HepG2 (cell line): ENCODE measurements at regions not wholly inside any gene's neighbourhood (a gene's known extent, or its start where the extent isn't known, plus 50 kb on each side); places are given as distances from the start of the nearest gene placed in this dataset.

Source experiments
- ATAC-seq: fragments of 200-7000 bp; cut with Tn5 transposase; 3 replicates; pipeline ENCODE4 v1.9.1; 2020; ENCODE audit warnings: mild to moderate bottlenecking, moderate library complexity
- BruUV-seq: library from RNA; stranded (reverse); fragments of 400-500 nt; replicated peaks from 2 replicates; lab custom pipeline; 2021; lab: Mats Ljungman, UMichigan
- CTCF ChIA-PET: fragments of 300-600 bp; formaldehyde crosslinking; extraction: SDS; loops from one replicate; lab custom pipeline; 2021; ENCODE audit warnings: low total read pairs, inconsistent platforms, low intra/inter-chr PET ratio; lab: Yijun Ruan, JAX
- POLR2A ChIA-PET: fragments of 350-600 bp; sonication (Branson Sonifier 250); formaldehyde crosslinking; loops from one replicate; lab custom pipeline; 2020; ENCODE audit warnings: antibody characterized with exemption, inconsistent platforms; lab: Yijun Ruan, JAX
- DNase-seq: peaks from one replicate; pipeline ENCODE4 v3.0.0-alpha.2; 2015; ENCODE audit warnings: low spot score
- FAIRE-seq: peaks from 3 replicates; lab custom pipeline; 2011; peaks lifted over from hg19 to GRCh38; lab: Jason Lieb, UNC
- H2AFZ ChIP-seq: one replicate; pipeline ENCODE4 v1.6.1; 2011; ENCODE audit warnings: low read length, inconsistent platforms
- H3K27ac ChIP-seq: fragments of 300-600 bp; 3 replicates; pipeline ENCODE4 v1.8.0; 2011; ENCODE audit warnings: mixed run types, mild to moderate bottlenecking, mixed read lengths, low read length, inconsistent platforms; ENCODE audit not compliant: insufficient read depth; ENCODE audit errors: extremely low read length
- H3K27me3 ChIP-seq, 2 experiments: fragments of 200-600 bp in 1 of 2; 2 replicates in 1 of 2; 3 replicates in 1 of 2; pipeline versions ENCODE4 v1.6.0 to v1.8.0; 2011; ENCODE audit warnings: low read length in 2 of 2, mild to moderate bottlenecking in 2 of 2, moderate library complexity in 2 of 2, inconsistent platforms in 1 of 2; ENCODE audit not compliant: insufficient read depth in 2 of 2, control insufficient read depth in 1 of 2
- H3K36me3 ChIP-seq, 2 experiments: fragments of 200-600 bp in 1 of 2; replicated peaks in 1 of 2; 2 replicates in 1 of 2; 3 replicates in 1 of 2; pipeline versions ENCODE4 v1.5.1 to v1.8.0; 2011; ENCODE audit warnings: low read length in 2 of 2, inconsistent platforms in 1 of 2; ENCODE audit not compliant: insufficient read depth in 2 of 2, control insufficient read depth in 1 of 2
- H3K4me1 ChIP-seq: 2 replicates; pipeline ENCODE4 v1.5.1; 2012; ENCODE audit warnings: low read length, inconsistent platforms; ENCODE audit not compliant: insufficient read depth
- H3K4me2 ChIP-seq: 2 replicates; pipeline ENCODE4 v1.6.0; 2011; ENCODE audit warnings: low read depth, low read length, inconsistent platforms
- H3K4me3 ChIP-seq, 3 experiments: fragments of 200-600 bp in 1 of 3; sonication (generic), shearing (Covaris generic) in 1 of 3; replicated peaks in 1 of 3; 2 replicates each; pipeline ENCODE4 v1.5.1; 2011 to 2016; ENCODE audit warnings: low read length in 3 of 3, inconsistent platforms in 2 of 3, low read depth in 2 of 3, mild to moderate bottlenecking in 2 of 3, control low read depth in 1 of 3, mixed read lengths in 1 of 3; ENCODE audit not compliant: insufficient read depth in 1 of 3
- H3K79me2 ChIP-seq: one replicate; pipeline ENCODE4 v1.6.1; 2011; ENCODE audit warnings: low read length, inconsistent platforms; ENCODE audit not compliant: insufficient read depth
- H3K9ac ChIP-seq: 2 replicates; pipeline ENCODE4 v1.6.0; 2011; ENCODE audit warnings: mild to moderate bottlenecking, low read depth, low read length, inconsistent platforms; ENCODE audit not compliant: insufficient read depth
- H3K9me3 ChIP-seq: 2 replicates; pipeline ENCODE4 v1.5.1; 2012; ENCODE audit warnings: mild to moderate bottlenecking, low read length
- H4K20me1 ChIP-seq: 2 replicates; pipeline ENCODE4 v1.6.0; 2011; ENCODE audit warnings: inconsistent platforms, mild to moderate bottlenecking, low read length, moderate library complexity; ENCODE audit not compliant: insufficient read depth
- EEA1 ChIP-seq: sonication (generic); formaldehyde crosslinking; IDR thresholded peaks from 2 replicates; pipeline ENCODE4 v1.5.1; 2020; ENCODE audit warnings: mild to moderate bottlenecking, missing genetic modification reagents, borderline replicate concordance
- GZF1 ChIP-seq: sonication (generic); formaldehyde crosslinking; IDR thresholded peaks from 2 replicates; pipeline ENCODE4 v1.5.1; 2020; ENCODE audit warnings: mild to moderate bottlenecking, missing genetic modification reagents
- HDAC1 ChIP-seq: sonication (generic); formaldehyde crosslinking; IDR thresholded peaks from 2 replicates; pipeline ENCODE4 v1.5.1; 2020; ENCODE audit warnings: mild to moderate bottlenecking, missing genetic modification reagents
- KAT7 ChIP-seq: IDR thresholded peaks from 2 replicates; pipeline ENCODE4 v1.6.1; 2018; ENCODE audit warnings: borderline replicate concordance, missing compliant biosample characterization
- MEF2D ChIP-seq: sonication (generic); formaldehyde crosslinking; IDR thresholded peaks from 2 replicates; pipeline ENCODE4 v1.5.1; 2020; ENCODE audit warnings: mild to moderate bottlenecking, missing genetic modification reagents
- MIER2 ChIP-seq: IDR thresholded peaks from 2 replicates; pipeline ENCODE4 v1.6.1; 2016; ENCODE audit warnings: missing biosample characterization, missing genetic modification reagents
- NR2F6 ChIP-seq, 2 experiments: IDR thresholded peaks; 2 replicates each; pipeline ENCODE4 v1.6.1; 2016; ENCODE audit warnings: antibody characterized with exemption in 1 of 2, mild to moderate bottlenecking in 1 of 2
- RARA ChIP-seq: IDR thresholded peaks from 2 replicates; pipeline ENCODE4 v1.6.1; 2016; ENCODE audit warnings: missing genetic modification reagents, missing compliant biosample characterization
- SAFB2 ChIP-seq: sonication (generic); formaldehyde crosslinking; IDR thresholded peaks from 2 replicates; pipeline ENCODE4 v1.5.1; 2020; ENCODE audit warnings: missing genetic modification reagents, low read depth, mild to moderate bottlenecking, borderline replicate concordance
- SKIL ChIP-seq: sonication (generic); formaldehyde crosslinking; IDR thresholded peaks from 2 replicates; pipeline ENCODE4 v1.8.0; 2022; ENCODE audit warnings: missing genetic modification reagents, mild to moderate bottlenecking, moderate library complexity, borderline replicate concordance
- TCF7 ChIP-seq: sonication (generic); IDR thresholded peaks from 2 replicates; pipeline ENCODE4 v1.6.1; 2016; ENCODE audit warnings: antibody characterized with exemption, low read depth
- ZBTB2 ChIP-seq: sonication (generic); formaldehyde crosslinking; IDR thresholded peaks from 2 replicates; pipeline ENCODE4 v1.8.0; 2022; ENCODE audit warnings: low read depth, missing genetic modification reagents
- ZNF441 ChIP-seq: sonication (generic); formaldehyde crosslinking; IDR thresholded peaks from 2 replicates; pipeline ENCODE4 v1.7.0; 2021; ENCODE audit warnings: missing genetic modification reagents, borderline replicate concordance
- ZNF766 ChIP-seq: sonication (generic); formaldehyde crosslinking; IDR thresholded peaks from 2 replicates; pipeline ENCODE4 v1.5.0; 2020; ENCODE audit warnings: missing genetic modification reagents, borderline replicate concordance
- WGBS: methylation state at CpG from one replicate; pipeline ENCODE4 v1.1.6; 2017; ENCODE audit warnings: low lambda C conversion rate; 5-methylcytosine and 5-hydroxymethylcytosine counted together
- in situ Hi-C: cut with HindIII; loops from 2 replicates; pipeline ENCODE4 v1.10.0; 2017; ENCODE audit warnings: low pct_unique_long_range_greater_than_20kb; ENCODE audit not compliant: extremely low pct_ligation_motif_present
- intact Hi-C: fragments of 100-400 bp; cut with micrococcal nuclease; formaldehyde crosslinking; loops from one replicate; pipeline ENCODE4 v1.10.0; 2022; ENCODE audit not compliant: unreplicated experiment
- TF ChIP-seq, protein P1 (sequence below): sonication (generic); formaldehyde crosslinking; IDR thresholded peaks from 2 replicates; pipeline ENCODE4 v1.8.0; 2022; ENCODE audit warnings: missing genetic modification reagents, mild to moderate bottlenecking, borderline replicate concordance
- TF ChIP-seq, protein P2 (sequence below): sonication (generic); formaldehyde crosslinking; IDR thresholded peaks from 2 replicates; pipeline ENCODE4 v1.4.0; 2020; ENCODE audit warnings: mild to moderate bottlenecking, missing genetic modification reagents

DNA sequence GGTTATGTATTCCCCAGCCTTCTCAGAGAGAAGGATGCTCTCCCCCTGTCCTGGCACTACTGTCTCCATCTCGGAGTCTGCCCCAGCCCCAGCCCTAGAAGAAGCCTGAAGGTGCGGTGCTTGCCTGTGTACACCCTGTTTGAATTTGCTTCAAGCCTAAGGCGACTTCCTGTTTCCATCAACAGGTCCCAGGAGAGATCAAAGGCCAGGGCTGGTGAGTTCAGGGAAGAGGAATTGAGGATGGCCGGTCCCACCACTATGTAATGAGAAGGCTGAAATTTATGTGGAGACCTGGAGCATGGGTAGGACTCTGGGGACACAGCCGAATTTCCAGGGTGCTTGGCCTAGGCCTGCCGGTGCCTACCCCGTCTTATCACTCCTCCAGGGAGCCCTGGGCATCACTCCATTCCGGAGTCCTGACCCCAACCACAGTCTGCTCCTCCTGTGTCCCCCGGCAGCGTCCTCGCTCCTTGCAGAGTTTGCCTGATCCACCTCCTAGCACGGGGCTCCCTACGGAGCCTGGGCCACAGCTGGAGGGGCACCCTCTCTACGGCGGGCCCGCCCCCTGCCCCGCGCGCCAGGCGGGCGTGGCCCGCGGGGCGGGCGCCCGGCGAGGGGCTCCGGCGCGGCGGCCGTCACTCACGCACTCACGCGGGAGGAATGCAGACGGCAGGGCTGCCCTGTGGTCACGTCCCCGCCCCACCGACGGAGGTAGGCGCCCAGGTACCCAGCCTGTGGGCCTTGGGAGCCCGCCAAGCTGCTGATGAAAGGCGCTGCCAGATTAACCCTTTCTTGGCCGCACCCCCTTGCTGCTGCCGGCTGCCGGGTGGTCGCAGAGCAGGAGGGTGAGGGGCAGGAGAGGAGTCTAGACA lies 53.8 kb upstream of the TAC4 start:
- Histone ChIP-seq H4K20me1 (no peaks in the 10 kb centered on the region), H2AFZ (no peak overlapping the region), H3K27ac (no peak overlapping the region), H3K36me3 (no peaks in the 10 kb centered on the region), H3K4me1 (peaks cover 36% of the 10 kb centered on the region), H3K9ac (no peak overlapping the region), H3K4me3 (peak overlapping the region; percentile 32 to 76 (median 51); a peak in 5 of 6 replicates), H3K79me2 (no peaks in the 10 kb centered on the region), H3K9me3 (no peaks in the 10 kb centered on the region), H3K4me2 (peak overlapping the region; percentile 90), H3K27me3 (peaks cover 8 to 60% of the 10 kb centered on the region in 2 experiments; a peak in 4 of 5 replicates)
- DNase-seq, result peak; percentile 65
- peak; percentile 57 for ATAC-seq
- ChIA-PET CTCF (interaction anchor here (0.8 to 4.3 kb wide), 2 partner anchors 40 to 96 kb away, joined by 3 to 55 read pairs; no protein-coding TSS in a partner anchor), POLR2A (no interaction called here)
- peak; percentile 54 for FAIRE-seq
- in situ Hi-C loops (no loop called here), intact Hi-C loops (no loop called here)
- WGBS, result 1% methylated on average over 23 of the region's 47 CpGs
- no TSS peak for BruUV-seq
- TF ChIP-seq NR2F6 (IDR thresholded peaks at IDR 0.05) (no peak), NR2F6 (CRISPR knock-in tag; IDR thresholded peaks at IDR 0.05) (0 out of 2 replicates have a peak, but pooled peaks have one; percentile 27), MEF2D (CRISPR knock-in tag) (0 out of 2 replicates have a peak, but pooled peaks have one; percentile 36), TCF7 (peak; percentile 22; the same call in 1 of the 2 replicates), MIER2 (CRISPR knock-in tag) (no peak), SAFB2 (CRISPR knock-in tag) (0 out of 2 replicates have a peak, but pooled peaks have one; percentile 37), KAT7 (CRISPR knock-in tag) (no peak), GZF1 (CRISPR knock-in tag) (no peak), ZBTB2 (0 out of 2 replicates have a peak, but pooled peaks have one; percentile 27), HDAC1 (peak; percentile 29), EEA1 (CRISPR knock-in tag) (peak; percentile 71; the same call in 1 of the 2 replicates), ZNF441 (CRISPR knock-in tag) (0 out of 2 replicates have a peak, but pooled peaks have one; percentile 30), RARA (CRISPR knock-in tag) (0 out of 2 replicates have a peak, but pooled peaks have one; percentile 29), SKIL (0 out of 2 replicates have a peak, but pooled peaks have one; percentile 27), ZNF766 (CRISPR knock-in tag) (no peak)
- TF ChIP-seq, protein P1, sequence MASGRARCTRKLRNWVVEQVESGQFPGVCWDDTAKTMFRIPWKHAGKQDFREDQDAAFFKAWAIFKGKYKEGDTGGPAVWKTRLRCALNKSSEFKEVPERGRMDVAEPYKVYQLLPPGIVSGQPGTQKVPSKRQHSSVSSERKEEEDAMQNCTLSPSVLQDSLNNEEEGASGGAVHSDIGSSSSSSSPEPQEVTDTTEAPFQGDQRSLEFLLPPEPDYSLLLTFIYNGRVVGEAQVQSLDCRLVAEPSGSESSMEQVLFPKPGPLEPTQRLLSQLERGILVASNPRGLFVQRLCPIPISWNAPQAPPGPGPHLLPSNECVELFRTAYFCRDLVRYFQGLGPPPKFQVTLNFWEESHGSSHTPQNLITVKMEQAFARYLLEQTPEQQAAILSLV, result peak; percentile 54; the same call in 1 of the 2 replicates
- TF ChIP-seq, protein P2, sequence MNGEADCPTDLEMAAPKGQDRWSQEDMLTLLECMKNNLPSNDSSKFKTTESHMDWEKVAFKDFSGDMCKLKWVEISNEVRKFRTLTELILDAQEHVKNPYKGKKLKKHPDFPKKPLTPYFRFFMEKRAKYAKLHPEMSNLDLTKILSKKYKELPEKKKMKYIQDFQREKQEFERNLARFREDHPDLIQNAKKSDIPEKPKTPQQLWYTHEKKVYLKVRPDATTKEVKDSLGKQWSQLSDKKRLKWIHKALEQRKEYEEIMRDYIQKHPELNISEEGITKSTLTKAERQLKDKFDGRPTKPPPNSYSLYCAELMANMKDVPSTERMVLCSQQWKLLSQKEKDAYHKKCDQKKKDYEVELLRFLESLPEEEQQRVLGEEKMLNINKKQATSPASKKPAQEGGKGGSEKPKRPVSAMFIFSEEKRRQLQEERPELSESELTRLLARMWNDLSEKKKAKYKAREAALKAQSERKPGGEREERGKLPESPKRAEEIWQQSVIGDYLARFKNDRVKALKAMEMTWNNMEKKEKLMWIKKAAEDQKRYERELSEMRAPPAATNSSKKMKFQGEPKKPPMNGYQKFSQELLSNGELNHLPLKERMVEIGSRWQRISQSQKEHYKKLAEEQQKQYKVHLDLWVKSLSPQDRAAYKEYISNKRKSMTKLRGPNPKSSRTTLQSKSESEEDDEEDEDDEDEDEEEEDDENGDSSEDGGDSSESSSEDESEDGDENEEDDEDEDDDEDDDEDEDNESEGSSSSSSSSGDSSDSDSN (CRISPR knock-in tag), result peak; percentile 38
